NCI-H82 treated with DMSO at 0.1 percent for 48 hours (cell line): ENCODE measurements at regions not wholly inside any gene's neighbourhood (a gene's known extent, or its start where the extent isn't known, plus 50 kb on each side); places are given as distances from the start of the nearest gene placed in this dataset.
"Not testable (repeated sequence)": the region's sequence is repeated elsewhere in the genome, so short reads cannot be mapped to it uniquely, and the experiment has no call there.

ENCODE experiments used
- DNase-seq: peaks from one replicate; lab custom pipeline; 2025; ENCODE audit not compliant: unreplicated experiment; lab: John Stamatoyannopoulos, UW

DNA sequence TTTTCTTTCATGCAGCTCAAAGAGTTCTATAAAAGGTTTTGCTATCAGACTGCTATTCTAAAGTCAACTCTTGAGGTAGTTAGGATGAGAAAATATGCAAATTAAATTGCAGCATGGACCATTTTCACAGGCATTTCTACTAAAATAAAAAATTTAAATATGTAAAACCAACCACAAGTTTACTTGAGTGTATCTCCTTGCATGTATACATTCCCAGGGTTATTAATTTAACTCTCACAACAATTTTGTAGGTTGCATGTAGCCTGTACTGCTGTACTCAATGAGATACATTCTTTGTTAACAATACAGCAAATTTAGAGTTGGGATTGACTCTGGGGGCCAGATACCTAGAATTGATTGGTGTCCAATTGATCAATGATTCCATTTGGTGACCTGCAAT lies 265.8 kb downstream of the MED10 start:
- DNase-seq, result no peak

DNA sequence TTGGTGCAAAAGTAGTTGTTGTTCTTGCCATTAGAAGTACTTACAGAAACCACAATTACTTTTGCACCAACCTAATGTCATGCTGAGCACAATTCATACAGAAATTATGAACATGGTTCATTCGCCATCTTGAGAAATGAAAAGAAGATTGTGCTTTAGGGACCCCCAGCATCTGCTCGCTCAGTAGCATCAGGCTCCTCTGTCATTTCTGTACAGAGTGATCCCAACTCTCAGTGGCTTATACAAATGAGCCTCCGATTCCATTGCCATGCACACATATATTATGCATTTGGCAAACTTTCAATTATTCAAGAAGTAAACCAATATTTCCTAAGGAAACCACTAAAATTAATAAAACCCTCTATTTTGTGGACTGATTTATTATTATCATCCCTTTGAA lies 266.2 kb downstream of the MED10 start:
- no peak for DNase-seq

DNA sequence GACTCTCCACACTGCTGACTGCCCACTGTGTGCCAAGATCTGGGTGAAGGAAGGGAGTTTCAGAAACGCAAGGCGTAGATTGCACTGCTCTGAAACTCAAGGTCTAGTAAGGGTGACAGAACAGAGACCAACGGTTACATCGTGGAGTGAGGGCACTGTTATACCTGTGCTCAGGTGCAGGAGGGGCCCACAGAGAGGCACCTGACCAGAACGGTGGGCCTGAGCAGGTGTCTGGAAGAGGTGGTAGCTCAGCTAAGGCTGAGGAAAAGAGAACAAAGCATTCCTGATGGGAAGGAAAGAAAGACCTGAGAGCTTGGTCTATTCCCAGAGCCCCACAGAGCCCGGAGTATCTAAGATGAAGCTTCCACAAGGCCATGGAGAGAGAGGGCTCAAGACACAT lies 267.2 kb downstream of the MED10 start:
- no peak for DNase-seq

DNA sequence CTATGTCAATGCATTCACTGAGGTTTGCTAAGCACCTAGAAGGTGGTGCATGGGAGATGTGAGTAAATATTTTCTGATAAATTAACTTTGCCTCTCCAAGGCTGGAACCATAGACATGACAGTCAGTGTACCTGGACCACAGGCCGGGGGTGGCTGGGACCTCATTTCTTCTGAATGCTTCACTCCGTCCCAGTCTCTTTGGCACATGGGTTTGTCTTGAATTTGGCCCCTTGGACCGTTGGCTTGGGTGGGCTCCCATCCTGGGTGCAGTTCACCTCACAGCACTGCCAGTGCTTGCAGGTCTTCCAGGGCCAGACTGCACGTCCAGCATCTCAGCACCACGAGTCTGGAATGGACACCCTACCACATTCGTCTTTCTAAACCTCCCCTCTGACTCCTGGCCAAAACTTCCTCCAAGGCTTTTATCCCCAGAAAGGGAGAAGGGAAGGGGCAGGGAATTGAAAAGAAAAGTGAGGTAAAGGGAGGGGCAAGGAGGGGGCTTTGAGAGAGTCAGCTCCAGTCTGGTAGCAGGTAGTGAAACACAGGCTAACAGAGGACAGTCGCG lies 267.8 kb downstream of the MED10 start:
- DNase-seq, result no peak

- DNase-seq, result no peak
Measured at GRCh38 chr5:6108981-6109825, 269.1 kb downstream of the MED10 start.

GRCh38 chr5:6108540-6108848 lies 269.9 kb downstream of the MED10 start:
- no peak for DNase-seq

DNA sequence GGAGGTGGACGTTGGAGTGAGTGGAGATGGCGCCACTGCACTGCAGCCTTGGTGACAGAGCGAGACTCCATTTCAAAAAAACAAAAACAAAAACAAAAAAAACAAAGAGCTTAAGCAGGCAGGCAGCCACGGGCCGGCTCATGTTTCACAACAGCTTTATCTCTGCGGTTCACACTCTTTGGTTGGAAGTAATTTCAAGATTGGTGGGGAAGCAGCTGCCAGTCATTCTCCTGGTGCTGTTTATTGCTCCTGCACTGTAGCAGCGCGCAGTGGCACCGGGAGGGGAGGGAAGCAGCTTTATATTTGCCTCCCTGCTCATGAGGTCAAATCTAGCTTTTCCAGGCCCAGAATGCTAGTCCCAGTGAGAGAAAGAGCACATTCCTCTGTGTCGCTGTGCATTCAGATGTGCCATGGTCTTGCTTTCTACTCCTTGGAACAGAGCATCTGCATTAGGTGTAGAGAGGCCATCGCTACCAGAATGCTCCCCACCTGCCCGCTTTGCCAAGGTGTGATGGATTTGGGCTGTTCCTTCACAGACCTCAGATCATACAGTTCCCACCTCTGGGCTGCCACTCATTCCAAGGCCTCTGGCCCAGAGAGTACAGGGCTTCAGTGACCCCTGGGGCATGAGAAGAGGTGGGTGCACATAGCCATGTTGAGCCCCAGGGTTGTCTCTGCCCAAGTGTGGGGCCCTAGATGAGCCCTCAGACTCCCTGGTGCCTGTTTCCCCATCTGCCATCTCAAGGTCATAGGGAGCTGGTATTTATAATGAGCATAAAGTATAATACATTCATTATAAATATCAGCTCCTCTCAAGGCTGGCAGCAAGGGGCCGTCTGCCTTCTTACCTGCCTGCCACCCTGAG lies 270.4 kb downstream of the MED10 start:
- no peak for DNase-seq

- no peak for DNase-seq
Measured at GRCh38 chr5:6106756-6107155, 271.6 kb downstream of the MED10 start.

GRCh38 chr5:6105320-6105719 lies 273.0 kb downstream of the MED10 start:
- no peak for DNase-seq

GRCh38 chr5:6096101-6096500 lies 282.2 kb downstream of the MED10 start:
- DNase-seq, result no peak

DNA sequence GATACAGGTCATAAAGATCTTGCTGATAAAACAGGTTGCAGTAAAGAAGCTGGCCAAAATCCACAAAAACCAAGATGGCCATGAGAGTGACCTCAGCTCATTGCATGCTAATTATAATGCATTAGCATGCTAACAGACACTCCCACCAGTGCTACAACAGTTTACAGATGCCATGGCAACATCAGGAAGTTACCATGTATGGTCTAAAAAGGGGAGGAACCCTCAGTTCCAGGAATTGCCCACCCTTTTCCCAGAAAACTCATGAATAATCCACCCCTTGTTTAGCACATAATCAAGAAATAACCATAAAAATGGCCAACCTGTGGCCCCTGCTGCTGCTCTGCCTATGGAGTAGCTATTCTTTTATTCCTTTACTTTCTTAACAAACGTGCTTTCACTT lies 284.2 kb downstream of the MED10 start:
- not testable (repeated sequence) for DNase-seq

DNA sequence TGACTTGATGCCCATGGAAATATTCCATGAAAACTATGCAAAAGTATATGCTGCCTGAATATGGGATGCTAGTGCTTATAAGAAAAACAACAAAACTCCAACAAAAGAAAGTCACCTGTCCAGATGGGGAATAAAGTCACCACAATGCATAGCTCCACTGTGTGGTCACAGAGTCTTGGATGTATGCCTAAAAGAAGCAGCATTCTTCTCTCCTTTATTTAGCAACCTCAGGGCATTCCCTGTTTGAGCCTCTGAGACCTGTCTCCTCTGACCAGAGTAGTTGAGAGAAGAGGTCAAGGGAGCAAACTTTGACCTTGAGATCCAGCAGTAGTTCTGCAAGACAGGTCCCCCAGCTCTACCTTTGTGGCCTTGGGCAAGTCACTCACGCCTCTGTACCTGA lies 287.5 kb downstream of the MED10 start:
- no peak for DNase-seq

DNA sequence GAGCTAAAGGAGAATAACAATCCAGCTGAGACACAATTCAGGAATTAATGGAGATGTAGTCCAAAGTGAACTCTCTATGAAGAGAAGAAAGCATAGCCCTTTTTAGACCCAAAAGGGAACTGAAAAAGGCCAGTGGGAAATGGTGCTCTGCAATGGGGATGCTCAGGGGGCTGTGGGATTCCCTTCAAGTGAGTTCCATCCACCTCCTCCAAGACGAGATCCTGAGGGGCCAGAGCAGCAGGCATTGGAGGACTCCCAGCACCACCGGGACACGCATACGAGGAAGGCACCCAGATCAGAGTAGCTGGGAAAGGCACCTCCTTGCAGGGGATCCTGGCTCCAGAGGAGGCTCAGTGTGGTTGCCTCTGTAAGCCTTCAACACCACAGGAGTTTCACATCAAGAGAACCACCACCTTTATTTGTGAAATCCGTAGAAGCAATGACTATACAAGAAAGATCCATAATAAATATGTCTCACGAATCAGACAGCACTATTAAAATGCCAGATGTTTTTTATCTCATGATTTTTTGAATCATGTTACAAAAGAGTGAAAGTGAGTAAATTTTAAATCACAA lies 288.2 kb downstream of the MED10 start:
- no peak for DNase-seq

- no peak for DNase-seq
Measured at GRCh38 chr5:6088706-6089105, 289.6 kb downstream of the MED10 start.

- no peak for DNase-seq
Measured at GRCh38 chr5:6087576-6087975, 290.8 kb downstream of the MED10 start.

- no peak for DNase-seq
Measured at GRCh38 chr5:6086871-6087270, 291.5 kb downstream of the MED10 start.

DNA sequence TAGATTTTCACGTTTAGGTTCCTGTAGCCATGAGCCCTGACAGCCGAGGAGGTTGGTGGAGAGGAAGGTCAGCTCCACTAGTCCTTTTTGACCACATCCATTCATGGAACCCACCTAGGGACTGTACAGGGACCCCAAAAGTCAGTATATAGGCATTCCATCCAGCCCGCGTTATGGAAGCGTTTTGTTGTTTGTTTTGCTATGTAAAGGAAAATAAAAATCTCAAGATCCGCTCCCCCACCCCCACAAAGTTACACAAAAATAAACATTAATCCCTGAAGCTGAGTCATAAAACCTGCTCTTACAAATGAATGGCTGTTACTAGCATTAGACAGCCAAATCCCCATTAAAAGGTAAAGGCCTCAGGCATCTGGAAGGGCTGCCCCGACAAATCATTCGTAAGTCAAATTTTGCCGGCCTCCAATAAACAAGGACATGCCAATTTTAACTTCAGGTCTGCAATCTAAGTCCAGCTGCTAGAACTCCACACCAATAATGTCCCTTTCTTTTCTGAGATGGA lies 292.9 kb downstream of the MED10 start:
- no peak for DNase-seq

- DNase-seq, result no peak
Measured at GRCh38 chr5:6084836-6085235, 293.5 kb downstream of the MED10 start.

DNA sequence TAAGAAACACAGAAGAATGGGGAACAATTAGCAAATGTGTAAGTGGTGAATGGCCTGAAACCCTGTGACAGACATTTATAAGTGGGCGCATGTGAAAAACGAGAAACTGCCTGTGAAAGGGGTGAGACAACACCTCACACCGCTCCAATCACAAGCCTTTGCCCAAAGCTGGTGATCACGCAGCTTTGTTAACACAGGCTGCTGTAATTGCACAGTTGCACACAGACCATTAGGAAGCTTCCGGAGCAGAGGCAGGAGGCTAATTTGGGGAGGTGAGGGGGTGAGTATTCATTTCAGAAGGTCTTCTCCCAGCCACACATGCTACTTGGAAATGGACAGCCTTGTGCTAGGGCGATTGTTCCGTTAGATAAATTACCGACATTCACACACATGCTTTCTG lies 294.0 kb downstream of the MED10 start:
- no peak for DNase-seq

DNA sequence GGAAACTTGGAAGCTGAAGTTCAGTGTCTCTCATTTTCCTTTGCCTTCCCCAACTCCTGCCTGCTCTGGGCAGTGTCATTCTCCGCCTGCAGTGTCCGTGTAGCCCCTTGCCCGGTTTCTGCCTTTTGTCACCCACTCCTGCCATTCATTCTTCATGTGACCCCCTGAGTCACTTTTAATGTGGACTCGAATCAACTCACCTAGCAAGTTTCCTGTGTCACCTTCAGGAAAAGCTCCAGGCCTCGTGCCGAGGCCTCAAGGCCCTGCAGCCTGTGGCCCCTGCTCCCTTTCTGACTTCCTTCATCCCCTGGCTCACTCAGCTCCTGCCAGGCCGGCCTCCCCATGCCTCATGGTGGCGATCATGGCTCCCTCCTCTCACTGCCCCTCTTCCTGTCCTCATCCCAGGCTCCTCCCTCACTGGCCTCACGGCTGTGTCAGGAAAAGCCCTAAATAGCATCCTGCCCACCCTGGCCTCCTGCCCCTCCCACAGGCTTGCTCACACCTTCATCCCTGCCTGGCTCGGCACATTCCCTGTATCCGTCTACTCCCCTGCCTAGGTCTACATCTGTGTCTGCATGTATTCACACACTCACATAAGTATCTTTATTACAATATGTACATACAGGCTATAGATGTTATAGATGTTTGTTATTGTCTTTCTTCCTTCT lies 294.9 kb downstream of the MED10 start:
- no peak for DNase-seq

DNA sequence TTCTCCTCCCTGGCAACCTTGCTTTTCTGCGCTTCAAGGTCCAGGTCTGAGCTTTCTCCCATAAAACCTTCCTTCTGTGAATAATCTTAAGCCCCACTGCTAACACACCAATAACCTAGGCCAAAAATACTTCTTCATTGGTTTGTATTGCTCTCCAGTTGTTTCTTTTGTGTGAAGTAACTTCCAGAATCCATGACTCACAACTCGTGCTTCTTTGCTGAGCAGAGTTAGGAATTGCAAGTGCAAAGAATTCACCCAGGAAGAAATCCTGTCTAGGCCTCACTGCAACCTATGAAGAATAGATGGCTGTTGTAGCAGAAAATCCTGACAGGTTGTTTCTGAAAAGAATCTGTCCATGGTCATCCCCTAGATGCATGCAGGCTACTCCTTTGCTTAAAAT lies 295.7 kb downstream of the MED10 start:
- no peak for DNase-seq
